DMS53 (cell line): ENCODE measurements at regions not wholly inside any gene's neighbourhood (a gene's known extent, or its start where the extent isn't known, plus 50 kb on each side); places are given as distances from the start of the nearest gene placed in this dataset.

Experiments
- DNase-seq: peaks from one replicate; lab custom pipeline; 2025; lab: John Stamatoyannopoulos, UW

GRCh38 chr14:49971156-49972130, 78.6 kb downstream of the ARF6 start:
- peak; percentile 47 for DNase-seq

GRCh38 chr14:49972131-49972671, 79.3 kb downstream of the ARF6 start:
- peak; percentile 75 for DNase-seq

- DNase-seq: peak; percentile 87
These were observed 79.9 kb downstream of the ARF6 start for GRCh38 chr14:49972823-49973222.

GRCh38 chr14:49975276-49975675, 82.4 kb downstream of the ARF6 start:
- no peak for DNase-seq

GRCh38 chr14:49975799-49976198, 82.9 kb downstream of the ARF6 start:
- no peak for DNase-seq

- DNase-seq: no peak
These were observed 84.4 kb downstream of the ARF6 start for GRCh38 chr14:49977126-49977841.

GRCh38 chr14:49980027-49980426, 87.1 kb downstream of the ARF6 start:
- DNase-seq: no peak

- DNase-seq: no peak
These were observed 89.2 kb downstream of the ARF6 start for GRCh38 chr14:49982082-49982481.

- no peak for DNase-seq
These were observed 89.6 kb downstream of the ARF6 start for GRCh38 chr14:49982501-49982951.

GRCh38 chr14:49984424-49984823, 91.5 kb downstream of the ARF6 start:
- no peak for DNase-seq

GRCh38 chr14:49986343-49987014, 93.6 kb downstream of the ARF6 start:
- DNase-seq: no peak

- no peak for DNase-seq
These were observed 95.5 kb downstream of the ARF6 start for GRCh38 chr14:49988080-49988990.

- peak; percentile 24 for DNase-seq
These were observed 97.1 kb downstream of the ARF6 start for GRCh38 chr14:49989966-49990365.

- no peak for DNase-seq
These were observed 98.6 kb downstream of the ARF6 start for GRCh38 chr14:49991491-49991890.

- no peak for DNase-seq
These were observed 99.2 kb downstream of the ARF6 start for GRCh38 chr14:49992036-49992435.

- no peak for DNase-seq
These were observed 99.6 kb downstream of the ARF6 start for GRCh38 chr14:49992448-49992847.

- peak; percentile 25 for DNase-seq
These were observed 100.0 kb downstream of the ARF6 start for GRCh38 chr14:49992901-49993339.

- DNase-seq: no peak
These were observed 100.7 kb downstream of the ARF6 start for GRCh38 chr14:49993565-49993964.

GRCh38 chr14:49994951-49995561, 102.2 kb downstream of the ARF6 start:
- DNase-seq: no peak

- DNase-seq: no peak
These were observed 105.1 kb downstream of the ARF6 start for GRCh38 chr14:49997991-49998390.
